K562 (cell line): ENCODE measurements at regions not wholly inside any gene's neighbourhood (a gene's known extent, or its start where the extent isn't known, plus 50 kb on each side); places are given as distances from the start of the nearest gene placed in this dataset.

Experiments used
- BHLHE40 ChIP-seq: IDR thresholded peaks from 2 replicates; pipeline ENCODE4 v1.6.1; 2011; ENCODE audit warnings: low read length, improper control_type of control experiment
- CEBPB ChIP-seq: fragments of 450-650 bp; IDR thresholded peaks from 2 replicates; pipeline ENCODE4 v1.6.1; 2016; ENCODE audit warnings: missing genetic modification characterization, missing compliant biosample characterization
- CREB1 ChIP-seq, 2 experiments: sonication (generic) in 1 of 2; formaldehyde crosslinking in 1 of 2; IDR thresholded peaks; 2 replicates each; pipeline versions ENCODE4 v1.6.1 to v1.8.0; 2012 to 2022; ENCODE audit warnings: inconsistent platforms in 1 of 2, mild to moderate bottlenecking in 1 of 2, missing genetic modification reagents in 1 of 2, moderate library complexity in 1 of 2
- ELF1 ChIP-seq: fragments of 200-800 bp; sonication (Bioruptor generic); IDR thresholded peaks from 2 replicates; pipeline ENCODE4 v1.6.1; 2016; ENCODE audit warnings: missing genetic modification characterization, missing compliant biosample characterization
- FOXJ3 ChIP-seq: sonication (generic); formaldehyde crosslinking; IDR thresholded peaks from 2 replicates; pipeline ENCODE4 v1.4.0; 2020; ENCODE audit warnings: mild to moderate bottlenecking, missing genetic modification reagents
- MAX ChIP-seq: sonication (generic); formaldehyde crosslinking; IDR thresholded peaks from 2 replicates; pipeline ENCODE4 v1.9.0; 2022; ENCODE audit warnings: mild to moderate bottlenecking, missing genetic modification reagents
- MAZ ChIP-seq, 2 experiments: fragments of 450-650 bp in 1 of 2; sonication (generic) in 1 of 2; formaldehyde crosslinking; IDR thresholded peaks in 1 of 2; conservative IDR thresholded peaks in 1 of 2; 2 replicates each; pipeline versions ENCODE4 v1.4.0 to v1.5.0; 2020; ENCODE audit warnings: mild to moderate bottlenecking in 1 of 2, missing genetic modification reagents in 1 of 2
- NR1H2 ChIP-seq: sonication (generic); formaldehyde crosslinking; IDR thresholded peaks from 2 replicates; pipeline ENCODE4 v1.4.0; 2020; ENCODE audit warnings: mild to moderate bottlenecking, missing genetic modification reagents

- TF ChIP-seq ELF1 (tag) (no peak), NR1H2 (CRISPR knock-in tag) (no peak), MAZ (CRISPR knock-in tag; conservative IDR thresholded peaks at IDR 0.05 in 1 of 2, IDR thresholded peaks at IDR 0.05 in 1 of 2) (no peak), FOXJ3 (CRISPR knock-in tag) (no peak), CEBPB (no peak), MAX (CRISPR knock-in tag) (no peak), CREB1 (IDR thresholded peaks at IDR 0.05) (no peak), CREB1 (CRISPR knock-in tag; IDR thresholded peaks at IDR 0.05) (no peak), BHLHE40 (no peak)
Measured at GRCh38 chr15:56523521-56523920, 58.6 kb upstream of the MNS1 start.
